ENCODE measurements at regions not wholly inside any gene's neighbourhood (a gene's known extent, or its start where the extent isn't known, plus 50 kb on each side); places are given as distances from the start of the nearest gene placed in this dataset.
A peak's percentile ranks its signal among the peaks of the same experiment; 100 is the strongest.

- TF ChIP-seq FOXM1 (IDR thresholded peaks at IDR 0.05; ENCODE audit: borderline replicate concordance, low read depth), result no peak
- no peak for TF ChIP-seq CEBPB (IDR thresholded peaks at IDR 0.05)
- TF ChIP-seq, protein P1, sequence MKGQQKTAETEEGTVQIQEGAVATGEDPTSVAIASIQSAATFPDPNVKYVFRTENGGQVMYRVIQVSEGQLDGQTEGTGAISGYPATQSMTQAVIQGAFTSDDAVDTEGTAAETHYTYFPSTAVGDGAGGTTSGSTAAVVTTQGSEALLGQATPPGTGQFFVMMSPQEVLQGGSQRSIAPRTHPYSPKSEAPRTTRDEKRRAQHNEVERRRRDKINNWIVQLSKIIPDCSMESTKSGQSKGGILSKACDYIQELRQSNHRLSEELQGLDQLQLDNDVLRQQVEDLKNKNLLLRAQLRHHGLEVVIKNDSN (IDR thresholded peaks at IDR 0.05), result no peak
- no peak for TF ChIP-seq NFIC (IDR thresholded peaks at IDR 0.05)
Measured at GRCh38 chr4:60455380-60455779, 744.7 kb upstream of the ADGRL3 start.

DNA sequence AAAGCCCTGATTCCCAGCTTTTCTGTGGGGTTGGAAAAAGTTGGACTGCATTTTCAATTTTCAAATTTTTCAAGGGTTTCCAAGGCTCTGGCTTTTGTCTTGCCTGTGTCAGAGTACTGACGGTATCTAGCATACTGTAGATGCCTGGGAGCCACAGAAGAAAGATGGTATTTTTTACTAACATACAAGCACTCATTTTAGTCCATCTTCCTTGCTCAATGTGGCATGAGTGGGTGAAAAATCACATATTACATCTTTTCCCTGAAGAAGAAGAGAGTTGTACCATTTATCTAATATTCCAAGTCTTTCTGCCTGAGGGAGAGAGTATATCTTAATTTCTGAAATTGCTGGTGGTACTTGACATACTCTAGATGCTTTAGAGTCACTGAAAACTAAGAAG, 738.6 kb upstream of the ADGRL3 start:
- TF ChIP-seq TAF1 (IDR thresholded peaks at IDR 0.05; ENCODE audit: low read depth), result no peak
- TF ChIP-seq YY1 (IDR thresholded peaks at IDR 0.05; ENCODE audit: low read depth), result no peak
- no peak for TF ChIP-seq TEAD4 (IDR thresholded peaks at IDR 0.05)
- no peak for TF ChIP-seq EP300 (IDR thresholded peaks at IDR 0.05; ENCODE audit: borderline replicate concordance)
- TF ChIP-seq, protein P1 (IDR thresholded peaks at IDR 0.05), result no peak
- TF ChIP-seq FOXM1 (IDR thresholded peaks at IDR 0.05; ENCODE audit: borderline replicate concordance, low read depth), result no peak
- TF ChIP-seq TCF12 (IDR thresholded peaks at IDR 0.05; ENCODE audit: low read depth), result no peak
- TF ChIP-seq, protein P2, sequence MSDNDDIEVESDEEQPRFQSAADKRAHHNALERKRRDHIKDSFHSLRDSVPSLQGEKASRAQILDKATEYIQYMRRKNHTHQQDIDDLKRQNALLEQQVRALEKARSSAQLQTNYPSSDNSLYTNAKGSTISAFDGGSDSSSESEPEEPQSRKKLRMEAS (IDR thresholded peaks at IDR 0.05), result no peak
- no peak for TF ChIP-seq RAD21 (IDR thresholded peaks at IDR 0.05; ENCODE audit: low read depth)
- TF ChIP-seq EGR1 (IDR thresholded peaks at IDR 0.05), result no peak
- no peak for TF ChIP-seq CEBPB (IDR thresholded peaks at IDR 0.05)
- no peak for TF ChIP-seq REST (IDR thresholded peaks at IDR 0.05; ENCODE audit: low read depth)
- TF ChIP-seq ZBTB7A (IDR thresholded peaks at IDR 0.05; ENCODE audit: low read depth), result no peak

DNA sequence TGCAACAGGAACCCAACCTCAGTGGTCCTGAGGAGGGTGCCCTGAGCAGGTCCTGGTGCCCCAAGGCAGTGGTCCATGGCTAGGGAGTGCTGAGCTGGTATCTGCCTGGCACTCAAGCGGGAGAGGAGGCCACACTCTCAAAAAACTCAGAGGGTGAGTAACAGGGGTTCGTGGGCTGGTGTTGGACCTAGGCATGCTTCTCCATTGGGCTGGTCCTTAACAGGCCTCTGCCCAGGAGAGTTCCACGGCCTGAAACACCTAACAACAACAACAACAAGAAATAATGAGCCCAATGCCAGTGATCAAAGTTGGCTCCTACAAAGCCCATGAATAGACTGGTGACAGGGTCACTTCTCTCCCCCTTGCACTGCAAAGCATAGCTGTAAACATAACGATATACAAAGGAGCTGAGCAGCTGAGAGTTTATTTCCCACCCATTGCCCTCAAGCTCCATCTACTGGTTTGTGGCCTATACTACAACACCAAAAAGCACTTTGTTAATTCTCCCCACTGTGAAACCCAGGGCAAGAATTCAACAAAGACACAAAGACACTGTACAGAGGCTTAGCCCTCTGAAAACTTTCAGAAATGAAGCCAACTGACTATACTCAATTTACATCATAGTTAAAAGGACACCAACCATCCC, 736.1 kb upstream of the ADGRL3 start:
- peak; percentile 40; the same call in 1 of the 2 replicates for TF ChIP-seq RAD21 (IDR thresholded peaks at IDR 0.05; ENCODE audit: low read depth)
- TF ChIP-seq YY1 (IDR thresholded peaks at IDR 0.05; ENCODE audit: low read depth), result no peak
- TF ChIP-seq EGR1 (IDR thresholded peaks at IDR 0.05), result no peak

DNA sequence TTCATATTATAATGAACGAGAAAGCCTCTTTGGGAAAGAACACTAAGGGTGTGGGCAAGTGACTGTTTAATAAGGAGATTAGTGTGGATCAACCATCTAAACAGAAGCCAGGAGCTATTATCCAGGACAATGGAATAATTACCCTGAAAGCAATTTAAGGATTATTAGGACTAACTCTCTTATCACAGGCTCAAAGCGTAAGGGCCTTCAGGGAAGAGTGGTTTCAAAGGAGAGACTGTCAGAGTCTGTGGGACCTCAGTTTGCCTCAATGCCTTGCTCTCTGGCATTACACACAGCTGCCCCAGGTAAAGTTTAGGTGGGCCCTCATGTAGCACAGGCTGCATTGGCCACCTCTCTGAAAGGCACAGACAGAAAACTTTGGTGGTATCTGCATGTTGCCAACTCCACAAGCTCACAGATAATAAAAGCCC, 717.2 kb upstream of the ADGRL3 start:
- TF ChIP-seq CREB1 (IDR thresholded peaks at IDR 0.05; ENCODE audit: low read depth), result no peak
- no peak for TF ChIP-seq NFIC (IDR thresholded peaks at IDR 0.05)
- TF ChIP-seq, protein P2 (IDR thresholded peaks at IDR 0.05), result no peak
- no peak for TF ChIP-seq ZBTB7A (IDR thresholded peaks at IDR 0.05; ENCODE audit: low read depth)
- TF ChIP-seq TAF1 (IDR thresholded peaks at IDR 0.05; ENCODE audit: low read depth), result no peak
- no peak for TF ChIP-seq TCF12 (IDR thresholded peaks at IDR 0.05; ENCODE audit: low read depth)
- TF ChIP-seq EGR1 (IDR thresholded peaks at IDR 0.05), result no peak
- TF ChIP-seq FOXM1 (IDR thresholded peaks at IDR 0.05; ENCODE audit: borderline replicate concordance, low read depth), result no peak
- no peak for TF ChIP-seq RAD21 (IDR thresholded peaks at IDR 0.05; ENCODE audit: low read depth)

DNA sequence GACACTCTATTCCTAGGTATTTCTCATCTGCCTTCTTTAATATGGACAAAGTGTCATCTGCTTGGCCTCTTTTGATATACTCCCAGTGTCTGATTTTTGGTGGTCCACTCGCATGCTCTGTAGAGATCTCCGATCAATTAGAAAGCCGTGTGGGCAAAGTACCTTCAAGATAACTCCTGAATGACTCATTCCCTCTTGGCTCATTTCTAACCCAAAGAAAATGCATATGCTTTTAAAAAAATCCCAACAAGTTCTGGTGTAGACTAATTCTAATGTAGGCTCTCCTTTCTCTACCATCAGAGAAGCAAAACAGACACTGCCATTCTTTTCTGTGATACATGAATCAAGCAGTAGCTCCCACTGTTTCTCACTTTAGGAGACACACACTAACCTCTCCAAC, 714.9 kb upstream of the ADGRL3 start:
- TF ChIP-seq RAD21 (IDR thresholded peaks at IDR 0.05; ENCODE audit: low read depth) (no peak), FOXM1 (IDR thresholded peaks at IDR 0.05; ENCODE audit: borderline replicate concordance, low read depth) (no peak), REST (IDR thresholded peaks at IDR 0.05; ENCODE audit: low read depth) (no peak), TCF12 (IDR thresholded peaks at IDR 0.05; ENCODE audit: low read depth) (no peak)

GRCh38 chr4:60500810-60501209, 699.3 kb upstream of the ADGRL3 start:
- TF ChIP-seq REST (IDR thresholded peaks at IDR 0.05; ENCODE audit: low read depth) (no peak), CREB1 (IDR thresholded peaks at IDR 0.05; ENCODE audit: low read depth) (no peak), TCF12 (IDR thresholded peaks at IDR 0.05; ENCODE audit: low read depth) (no peak), TEAD4 (IDR thresholded peaks at IDR 0.05) (no peak), RAD21 (IDR thresholded peaks at IDR 0.05; ENCODE audit: low read depth) (no peak), EGR1 (IDR thresholded peaks at IDR 0.05) (no peak), YY1 (IDR thresholded peaks at IDR 0.05; ENCODE audit: low read depth) (no peak), EP300 (IDR thresholded peaks at IDR 0.05; ENCODE audit: borderline replicate concordance) (no peak)

All from Ishikawa (cell line).